ENCODE measurements at regions not wholly inside any gene's neighbourhood (a gene's known extent, or its start where the extent isn't known, plus 50 kb on each side); places are given as distances from the start of the nearest gene placed in this dataset.

DNA sequence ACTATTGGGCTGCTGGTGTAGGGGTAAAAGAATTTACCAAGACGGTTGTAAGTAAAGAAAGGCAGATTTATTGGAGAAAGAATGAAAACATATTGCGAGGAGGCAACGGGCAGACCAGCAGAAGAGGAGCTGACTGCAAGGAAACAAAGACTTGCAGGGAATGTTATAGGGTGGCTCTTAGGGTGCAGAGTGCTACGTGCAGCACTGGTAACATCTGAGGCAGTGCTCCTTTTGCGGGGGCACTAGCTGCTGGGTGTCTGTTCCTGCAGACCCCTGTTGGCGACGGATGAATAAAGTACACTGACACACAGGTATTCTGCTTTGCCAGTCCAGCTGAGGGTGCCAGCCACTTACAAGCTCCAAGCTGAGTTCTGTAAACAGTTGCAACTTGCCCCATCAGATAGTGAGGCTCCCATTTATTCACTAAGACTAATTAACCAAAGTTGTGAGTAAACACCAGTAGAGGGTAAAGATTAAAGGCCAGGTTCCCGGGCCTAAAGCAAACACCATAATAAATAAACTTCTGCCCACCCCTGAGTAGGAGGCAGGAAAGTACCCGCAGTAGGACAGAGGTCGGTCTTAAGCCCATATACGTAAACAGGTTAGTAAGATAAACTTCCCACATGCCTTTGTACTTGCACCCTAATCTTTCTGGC is 140.2 kb upstream of the KCNK1 start:
- TF ChIP-seq, protein P1, sequence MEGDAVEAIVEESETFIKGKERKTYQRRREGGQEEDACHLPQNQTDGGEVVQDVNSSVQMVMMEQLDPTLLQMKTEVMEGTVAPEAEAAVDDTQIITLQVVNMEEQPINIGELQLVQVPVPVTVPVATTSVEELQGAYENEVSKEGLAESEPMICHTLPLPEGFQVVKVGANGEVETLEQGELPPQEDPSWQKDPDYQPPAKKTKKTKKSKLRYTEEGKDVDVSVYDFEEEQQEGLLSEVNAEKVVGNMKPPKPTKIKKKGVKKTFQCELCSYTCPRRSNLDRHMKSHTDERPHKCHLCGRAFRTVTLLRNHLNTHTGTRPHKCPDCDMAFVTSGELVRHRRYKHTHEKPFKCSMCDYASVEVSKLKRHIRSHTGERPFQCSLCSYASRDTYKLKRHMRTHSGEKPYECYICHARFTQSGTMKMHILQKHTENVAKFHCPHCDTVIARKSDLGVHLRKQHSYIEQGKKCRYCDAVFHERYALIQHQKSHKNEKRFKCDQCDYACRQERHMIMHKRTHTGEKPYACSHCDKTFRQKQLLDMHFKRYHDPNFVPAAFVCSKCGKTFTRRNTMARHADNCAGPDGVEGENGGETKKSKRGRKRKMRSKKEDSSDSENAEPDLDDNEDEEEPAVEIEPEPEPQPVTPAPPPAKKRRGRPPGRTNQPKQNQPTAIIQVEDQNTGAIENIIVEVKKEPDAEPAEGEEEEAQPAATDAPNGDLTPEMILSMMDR (IDR thresholded peaks at IDR 0.05): no peak
- TF ChIP-seq EP300 (IDR thresholded peaks at IDR 0.05) (no peak), POLR2A (IDR thresholded peaks at IDR 0.05) (no peak)
